SK-N-MC (cell line): ENCODE measurements at regions not wholly inside any gene's neighbourhood (a gene's known extent, or its start where the extent isn't known, plus 50 kb on each side); places are given as distances from the start of the nearest gene placed in this dataset.

Source experiments
- EZH2 ChIP-seq: fragments of 200-600 bp; sonication (generic); IDR thresholded peaks from one replicate; pipeline ENCODE4 v1.6.1; 2017; ENCODE audit warnings: antibody characterized with exemption
- FOXP2 ChIP-seq: optimal IDR thresholded peaks from 2 replicates; pipeline ENCODE3; 2011; ENCODE audit warnings: mild to moderate bottlenecking, moderate library complexity; ENCODE audit not compliant: insufficient read depth; ENCODE audit errors: extremely low read length, control extremely low read depth

DNA sequence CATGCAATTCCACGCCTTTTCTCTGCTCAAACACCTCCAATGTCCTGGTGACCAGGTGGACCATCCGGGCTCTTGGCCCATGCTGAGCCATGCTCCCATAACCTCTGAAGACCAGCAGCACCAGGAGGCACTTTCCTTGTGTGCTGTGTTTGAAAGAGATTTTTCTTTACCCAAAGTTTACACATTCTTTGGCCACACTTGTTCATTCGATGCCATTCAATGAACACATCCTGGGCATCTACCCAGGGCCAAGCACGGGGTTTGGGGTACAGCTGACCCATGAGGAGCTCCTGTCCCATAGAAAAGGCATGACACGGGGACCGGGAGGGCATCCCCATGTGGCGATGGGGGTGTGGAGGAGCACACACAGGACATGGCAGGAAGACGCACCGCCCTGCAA lies 77.1 kb upstream of the IRX1 start:
- TF ChIP-seq EZH2 (no peak), FOXP2 (no peak)
